HG02885 (cell line): ENCODE measurements at regions not wholly inside any gene's neighbourhood (a gene's known extent, or its start where the extent isn't known, plus 50 kb on each side); places are given as distances from the start of the nearest gene placed in this dataset.

Source experiments
- ATAC-seq: cut with Tn5 transposase; IDR thresholded peaks from one replicate; pipeline ENCODE4 v1.9.1; 2021; ENCODE audit warnings: mild to moderate bottlenecking; ENCODE audit not compliant: unreplicated experiment, poor library complexity

GRCh38 chr13:21988624-21989023, 317.8 kb downstream of the FGF9 start:
- no peak for ATAC-seq

- ATAC-seq: no peak
These were observed 325.2 kb downstream of the FGF9 start for GRCh38 chr13:21996049-21996448.

GRCh38 chr13:21997726-21998125, 326.9 kb downstream of the FGF9 start:
- no peak for ATAC-seq

GRCh38 chr13:21998279-21998990, 327.6 kb downstream of the FGF9 start:
- no peak for ATAC-seq

GRCh38 chr13:21999666-22000065, 328.8 kb downstream of the FGF9 start:
- ATAC-seq: no peak

- ATAC-seq: no peak
These were observed 329.3 kb downstream of the FGF9 start for GRCh38 chr13:22000191-22000590.

- ATAC-seq: no peak
These were observed 330.5 kb downstream of the FGF9 start for GRCh38 chr13:22001336-22001735.

- no peak for ATAC-seq
These were observed 332.0 kb downstream of the FGF9 start for GRCh38 chr13:22002893-22003292.

- ATAC-seq: no peak
These were observed 338.6 kb downstream of the FGF9 start for GRCh38 chr13:22009500-22009899.

GRCh38 chr13:22009937-22010336, 339.1 kb downstream of the FGF9 start:
- ATAC-seq: no peak

GRCh38 chr13:22012686-22013085, 341.8 kb downstream of the FGF9 start:
- no peak for ATAC-seq

- no peak for ATAC-seq
These were observed 343.6 kb downstream of the FGF9 start for GRCh38 chr13:22014469-22014868.

GRCh38 chr13:22017226-22017625, 346.4 kb downstream of the FGF9 start:
- peak; percentile 93 for ATAC-seq

GRCh38 chr13:22018076-22018835, 347.4 kb downstream of the FGF9 start:
- ATAC-seq: no peak

- no peak for ATAC-seq
These were observed 347.9 kb downstream of the FGF9 start for GRCh38 chr13:22018836-22019210.

GRCh38 chr13:22024381-22024994, 353.6 kb downstream of the FGF9 start:
- ATAC-seq: no peak

GRCh38 chr13:22027566-22027965, 356.7 kb downstream of the FGF9 start:
- ATAC-seq: no peak

GRCh38 chr13:22028831-22029230, 358.0 kb downstream of the FGF9 start:
- no peak for ATAC-seq

- no peak for ATAC-seq
These were observed 359.4 kb downstream of the FGF9 start for GRCh38 chr13:22030321-22030720.

- no peak for ATAC-seq
These were observed 360.9 kb downstream of the FGF9 start for GRCh38 chr13:22031702-22032286.

GRCh38 chr13:22032905-22033304, 362.0 kb downstream of the FGF9 start:
- ATAC-seq: no peak
